Gastrocnemius medialis (tissue), 4 donors: ENCODE measurements at regions not wholly inside any gene's neighbourhood (a gene's known extent, or its start where the extent isn't known, plus 50 kb on each side); places are given as distances from the start of the nearest gene placed in this dataset.

ENCODE experiments used
- CTCF ChIP-seq, 5 experiments: fragments of 450-650 bp in 3 of 5; fragments of 200-600 bp in 2 of 5; sonication (generic) in 2 of 5; IDR thresholded peaks in 4 of 5; conservative IDR thresholded peaks in 1 of 5; 1 replicate in 4 of 5; 2 replicates in 1 of 5; pipeline ENCODE4 v1.5.1; 2016 to 2019; ENCODE audit warnings: antibody characterized with exemption in 5 of 5, mild to moderate bottlenecking in 3 of 5, moderate library complexity in 3 of 5
- POLR2A ChIP-seq, 2 donors: fragments of 450-650 bp; IDR thresholded peaks; one replicate each; pipeline ENCODE4 v1.6.1; 2017; ENCODE audit warnings: antibody characterized with exemption in 2 of 2, mild to moderate bottlenecking in 2 of 2, moderate library complexity in 2 of 2

DNA sequence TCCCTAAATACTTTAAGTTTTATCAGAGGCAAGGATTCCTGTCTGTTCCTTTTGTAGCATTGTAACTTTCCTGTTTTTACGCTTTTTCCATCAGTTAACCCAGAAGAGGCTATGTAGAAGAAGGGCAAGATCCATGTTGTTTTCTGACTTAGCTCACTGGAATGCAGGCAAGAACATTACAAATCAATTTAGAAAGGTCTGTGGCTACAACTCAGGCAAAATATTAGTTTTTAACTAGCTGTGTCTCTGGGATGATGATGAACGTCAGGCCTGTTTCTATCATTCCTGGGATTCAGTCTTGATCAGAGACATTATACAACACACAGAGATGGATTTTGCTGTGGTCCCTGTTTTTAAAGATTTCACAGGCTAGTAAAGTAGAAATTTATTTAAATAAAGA is 813.0 kb upstream of the POU3F4 start:
- TF ChIP-seq CTCF (IDR thresholded peaks at IDR 0.05 in 4 of 5, conservative IDR thresholded peaks at IDR 0.05 in 1 of 5): no peak
- TF ChIP-seq POLR2A (IDR thresholded peaks at IDR 0.05): no peak
